Breast epithelium (tissue), 4 donors: ENCODE measurements at regions not wholly inside any gene's neighbourhood (a gene's known extent, or its start where the extent isn't known, plus 50 kb on each side); places are given as distances from the start of the nearest gene placed in this dataset.

ENCODE experiments used
- DNase-seq, 2 donors: peaks; one replicate each; pipeline ENCODE4 v3.0.0-alpha.2; 2019; ENCODE audit warnings: low spot score in 2 of 2
- H3K27ac ChIP-seq, 2 donors: fragments of 200-600 bp; sonication (generic) in 1 of 2; one replicate each; pipeline ENCODE4 v1.5.1; 2016 to 2019; ENCODE audit warnings: mild to moderate bottlenecking in 1 of 2
- H3K27me3 ChIP-seq, 2 donors: fragments of 200-600 bp; sonication (generic) in 1 of 2; one replicate each; pipeline versions ENCODE4 v1.5.1 to v1.6.0; 2017 to 2019; ENCODE audit warnings: control low read depth in 1 of 2, mild to moderate bottlenecking in 1 of 2
- H3K36me3 ChIP-seq: fragments of 200-600 bp; one replicate; pipeline ENCODE4 v1.5.1; 2019
- H3K4me1 ChIP-seq, 2 donors: fragments of 200-600 bp; sonication (generic); one replicate each; pipeline ENCODE4 v1.5.1; 2016 to 2019; ENCODE audit warnings: control low read depth in 1 of 2
- H3K4me3 ChIP-seq, 3 donors: fragments of 200-600 bp; sonication (generic); 1 replicate in 2 of 3; 2 replicates in 1 of 3; pipeline ENCODE4 v1.5.1; 2016 to 2019; ENCODE audit warnings: mild to moderate bottlenecking in 3 of 3, moderate library complexity in 2 of 3
- H3K9me3 ChIP-seq, 2 donors: fragments of 200-600 bp; sonication (generic) in 1 of 2; one replicate each; pipeline ENCODE4 v1.5.1; 2016 to 2019; ENCODE audit warnings: control low read depth in 1 of 2
- CTCF ChIP-seq, 3 donors: fragments of 450-650 bp; IDR thresholded peaks; one replicate each; pipeline ENCODE4 v1.5.1; 2016 to 2017; ENCODE audit warnings: antibody characterized with exemption in 3 of 3, mild to moderate bottlenecking in 3 of 3, moderate library complexity in 3 of 3
- POLR2A ChIP-seq: fragments of 450-650 bp; IDR thresholded peaks from one replicate; pipeline ENCODE4 v1.6.1; 2016; ENCODE audit warnings: antibody characterized with exemption, mild to moderate bottlenecking, moderate library complexity
- POLR2AphosphoS5 ChIP-seq, 3 donors: sonication (generic); formaldehyde crosslinking; IDR thresholded peaks; one replicate each; pipeline ENCODE4 v1.6.1; 2017; ENCODE audit warnings: antibody characterized with exemption in 3 of 3
- intact Hi-C: fragments of 100-400 bp; cut with DNase I; formaldehyde crosslinking; loops from one replicate; pipeline ENCODE4 v1.15.1; 2023; ENCODE audit warnings: low total_unique reads

DNA sequence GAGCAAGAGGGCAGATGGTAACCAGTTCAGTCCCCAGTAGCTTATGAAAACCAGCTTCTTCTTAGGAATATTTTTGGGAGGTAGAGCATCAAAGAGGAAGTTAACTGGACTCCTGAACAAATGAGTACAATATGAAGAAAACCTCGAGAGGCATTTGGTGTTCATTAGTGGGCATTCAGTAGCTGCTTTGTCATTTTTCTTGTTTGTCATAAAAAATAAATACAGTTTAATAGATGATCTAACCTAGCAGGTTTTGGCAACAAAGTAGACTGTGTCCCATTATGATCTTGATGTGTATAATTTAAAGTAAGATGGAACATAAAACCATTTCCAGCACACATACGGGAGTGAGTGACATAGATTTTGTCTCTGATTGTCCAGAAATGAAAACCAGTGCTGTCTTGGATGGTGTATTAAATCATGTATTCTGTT is 173.1 kb downstream of the HS3ST3A1 start:
- Histone ChIP-seq H3K4me3 (no peak overlapping the region), H3K9me3 (no peaks in the 10 kb centered on the region), H3K36me3 (no peaks in the 10 kb centered on the region), H3K27ac (no peak overlapping the region), H3K4me1 (no peaks in the 10 kb centered on the region), H3K27me3 (no peaks in the 10 kb centered on the region)
- DNase-seq = no peak
- intact Hi-C loops = no loop called here
- TF ChIP-seq POLR2AphosphoS5 (IDR thresholded peaks at IDR 0.05) (no peak), CTCF (IDR thresholded peaks at IDR 0.05) (no peak), POLR2A (no peak)

GRCh38 chr17:13426991-13427390 is 174.7 kb downstream of the HS3ST3A1 start:
- Histone ChIP-seq H3K9me3 (no peaks in the 10 kb centered on the region), H3K27ac (no peak overlapping the region), H3K4me3 (no peak overlapping the region), H3K36me3 (no peaks in the 10 kb centered on the region), H3K4me1 (no peaks in the 10 kb centered on the region), H3K27me3 (no peaks in the 10 kb centered on the region)
- no peak for TF ChIP-seq POLR2A
- no peak for TF ChIP-seq POLR2AphosphoS5 (IDR thresholded peaks at IDR 0.05)
- TF ChIP-seq CTCF (IDR thresholded peaks at IDR 0.05) = no peak
- intact Hi-C loops = no loop called here
- no peak for DNase-seq

DNA sequence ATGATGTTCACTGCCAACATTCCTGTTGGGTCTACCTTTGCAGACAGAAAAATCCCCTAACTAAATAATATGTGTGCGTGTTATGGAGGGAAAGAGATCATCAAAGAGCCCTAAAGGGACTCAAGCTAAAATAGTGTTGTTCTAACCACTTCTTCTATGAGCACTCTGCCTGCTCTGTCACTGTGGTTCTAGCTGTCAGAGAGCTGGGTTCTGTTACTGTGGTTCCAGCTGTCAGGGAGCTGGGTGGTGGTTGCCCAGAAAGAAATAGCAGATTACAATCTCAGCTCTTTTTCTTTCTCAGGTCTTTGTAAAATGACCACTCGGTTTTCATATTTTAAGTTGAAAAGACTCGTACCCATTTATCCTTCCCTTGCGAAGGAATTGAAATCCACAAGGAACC is 176.3 kb downstream of the HS3ST3A1 start:
- no peak for DNase-seq
- no peak for TF ChIP-seq CTCF (IDR thresholded peaks at IDR 0.05)
- TF ChIP-seq POLR2A = no peak
- TF ChIP-seq POLR2AphosphoS5 (IDR thresholded peaks at IDR 0.05) = no peak
- intact Hi-C loops = no loop called here
- Histone ChIP-seq H3K4me3 (no peak overlapping the region), H3K4me1 (no peaks in the 10 kb centered on the region), H3K9me3 (no peaks in the 10 kb centered on the region), H3K36me3 (no peaks in the 10 kb centered on the region), H3K27me3 (no peaks in the 10 kb centered on the region), H3K27ac (no peak overlapping the region)

- no peaks in the 10 kb centered on the region for H3K4me1 ChIP-seq
- no peaks in the 10 kb centered on the region for H3K9me3 ChIP-seq
- no peaks in the 10 kb centered on the region for H3K27me3 ChIP-seq
- no peak overlapping the region for H3K4me3 ChIP-seq
- H3K27ac ChIP-seq = no peak overlapping the region
- H3K36me3 ChIP-seq = no peaks in the 10 kb centered on the region
- no peak for DNase-seq
- TF ChIP-seq POLR2AphosphoS5 (IDR thresholded peaks at IDR 0.05) (no peak), CTCF (IDR thresholded peaks at IDR 0.05) (no peak), POLR2A (no peak)
- intact Hi-C loops = no loop called here
These were observed 180.1 kb downstream of the HS3ST3A1 start for GRCh38 chr17:13421581-13422130.

- Histone ChIP-seq H3K4me3 (no peak overlapping the region), H3K9me3 (no peaks in the 10 kb centered on the region), H3K4me1 (no peaks in the 10 kb centered on the region), H3K36me3 (no peaks in the 10 kb centered on the region), H3K27me3 (no peaks in the 10 kb centered on the region), H3K27ac (no peak overlapping the region)
- no peak for DNase-seq
- intact Hi-C loops = no loop called here
- TF ChIP-seq POLR2AphosphoS5 (IDR thresholded peaks at IDR 0.05) (no peak), CTCF (IDR thresholded peaks at IDR 0.05) (no peak), POLR2A (no peak)
These were observed 180.9 kb downstream of the HS3ST3A1 start for GRCh38 chr17:13420878-13421277.
